ENCODE measurements at regions not wholly inside any gene's neighbourhood (a gene's known extent, or its start where the extent isn't known, plus 50 kb on each side); places are given as distances from the start of the nearest gene placed in this dataset.

GRCh38 chr10:30542001-30542894, 87.3 kb downstream of the LYZL2 start:
- TF ChIP-seq POLR2A (IDR thresholded peaks at IDR 0.05; ENCODE audit: low read length), result no peak
- no peak for TF ChIP-seq GATA1 (IDR thresholded peaks at IDR 0.05; ENCODE audit: low read depth, low read length)

Data from erythroblast (primary cell).